GM12875 (cell line): ENCODE measurements at regions not wholly inside any gene's neighbourhood (a gene's known extent, or its start where the extent isn't known, plus 50 kb on each side); places are given as distances from the start of the nearest gene placed in this dataset.

Source experiments
- H3K4me3 ChIP-seq: one replicate; pipeline ENCODE4 v1.5.1; 2011; ENCODE audit warnings: low read depth, low read length, control low read depth
- CTCF ChIP-seq: IDR thresholded peaks from 2 replicates; pipeline ENCODE4 v1.5.1; 2011; ENCODE audit warnings: low read depth, mild to moderate bottlenecking, control low read depth, inconsistent platforms, low read length, moderate library complexity, borderline replicate concordance; ENCODE audit not compliant: insufficient read depth

- H3K4me3 ChIP-seq = no peak overlapping the region
- TF ChIP-seq CTCF = no peak
These were observed 1017.5 kb upstream of the IGFBP7 start for GRCh38 chr4:58127680-58128079.

GRCh38 chr4:58119298-58119697 lies 1009.1 kb upstream of the IGFBP7 start:
- no peak for TF ChIP-seq CTCF
- H3K4me3 ChIP-seq = no peak overlapping the region

- no peak for TF ChIP-seq CTCF
- H3K4me3 ChIP-seq = no peak overlapping the region
These were observed 1002.9 kb upstream of the IGFBP7 start for GRCh38 chr4:58113126-58113525.

GRCh38 chr4:58111818-58112217 lies 1001.6 kb upstream of the IGFBP7 start:
- no peak for TF ChIP-seq CTCF
- H3K4me3 ChIP-seq = no peak overlapping the region

- no peak for TF ChIP-seq CTCF
- no peak overlapping the region for H3K4me3 ChIP-seq
These were observed 983.2 kb upstream of the IGFBP7 start for GRCh38 chr4:58093352-58093751.

GRCh38 chr4:58090539-58090938 lies 980.4 kb upstream of the IGFBP7 start:
- TF ChIP-seq CTCF = no peak

GRCh38 chr4:58081356-58081755 lies 971.2 kb upstream of the IGFBP7 start:
- TF ChIP-seq CTCF = no peak
- H3K4me3 ChIP-seq = no peak overlapping the region

More at GRCh38 chr4:58090539-58090938, 980.4 kb upstream of the IGFBP7 start:
- H3K4me3 ChIP-seq = no peak overlapping the region
